C1 segment of cervical spinal cord (tissue), 14 donors: ENCODE measurements at regions not wholly inside any gene's neighbourhood (a gene's known extent, or its start where the extent isn't known, plus 50 kb on each side); places are given as distances from the start of the nearest gene placed in this dataset.

ENCODE experiments used
- DNase-seq, 14 donors: peaks; one replicate each; lab custom pipeline; 2025; lab: John Stamatoyannopoulos, UW

GRCh38 chr17:27391427-27391826, 64.8 kb upstream of the KSR1 start:
- no peak for DNase-seq

GRCh38 chr17:27396045-27396444, 60.2 kb upstream of the KSR1 start:
- no peak for DNase-seq

- no peak for DNase-seq
These were observed 59.3 kb upstream of the KSR1 start for GRCh38 chr17:27396941-27397340.

DNA sequence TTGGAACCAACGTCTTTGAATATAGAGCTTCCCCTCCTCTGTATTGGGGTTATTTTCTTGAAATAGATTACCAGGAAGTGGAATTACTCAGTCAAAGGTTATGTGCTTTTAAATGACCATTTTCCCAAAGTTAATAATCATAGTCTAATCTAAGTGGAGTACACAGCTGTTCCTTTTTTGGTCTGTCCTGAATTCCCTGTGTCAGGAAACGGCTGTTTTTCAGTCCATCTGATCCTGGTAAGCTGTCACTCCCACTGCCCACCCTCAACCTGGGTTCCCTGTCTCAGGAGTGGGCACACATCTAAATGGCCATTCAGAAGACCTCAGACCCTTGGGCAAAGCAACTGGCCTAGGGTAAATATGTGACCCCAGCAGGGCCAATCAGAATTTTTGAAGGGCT, 57.6 kb upstream of the KSR1 start:
- no peak for DNase-seq

DNA sequence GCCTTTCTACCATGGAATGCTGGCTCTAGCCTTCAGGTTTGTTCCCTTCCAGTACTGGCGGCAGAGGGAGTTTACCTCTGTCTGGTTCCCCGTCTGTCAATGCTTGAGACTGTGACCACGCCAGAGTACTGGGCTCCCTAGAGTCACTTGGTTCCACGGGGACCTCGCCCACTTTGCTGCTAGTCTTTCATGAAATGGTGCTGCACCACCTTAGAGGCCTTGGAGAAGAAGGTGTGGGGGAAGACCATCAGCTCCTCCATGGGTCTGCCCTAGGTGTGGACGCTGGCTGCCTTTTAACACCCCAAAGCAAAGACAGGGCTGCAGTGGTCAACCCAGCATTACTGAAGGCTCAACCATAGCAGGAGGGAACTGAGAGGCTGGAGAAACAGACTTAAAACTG, 55.3 kb upstream of the KSR1 start:
- DNase-seq: no peak

DNA sequence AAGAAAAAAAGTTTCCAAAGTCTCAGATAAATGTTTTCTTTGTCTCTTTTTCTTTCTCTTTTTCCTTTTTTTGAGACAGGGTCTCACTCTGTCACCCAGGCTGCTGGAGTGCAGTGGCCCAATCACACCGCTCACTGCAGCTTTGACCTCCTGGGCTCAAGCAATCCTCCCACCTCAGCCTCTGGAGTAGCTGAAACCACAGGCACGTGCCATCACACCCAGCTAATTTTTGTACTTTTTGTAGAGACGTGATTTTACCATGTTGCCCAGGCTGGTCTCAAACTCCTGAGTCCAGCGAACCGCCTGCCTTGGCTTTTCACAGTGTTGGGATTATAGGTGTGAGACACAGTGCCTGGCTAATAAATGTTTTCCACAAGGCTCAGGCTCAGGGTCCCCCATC, 53.3 kb upstream of the KSR1 start:
- DNase-seq: no peak

DNA sequence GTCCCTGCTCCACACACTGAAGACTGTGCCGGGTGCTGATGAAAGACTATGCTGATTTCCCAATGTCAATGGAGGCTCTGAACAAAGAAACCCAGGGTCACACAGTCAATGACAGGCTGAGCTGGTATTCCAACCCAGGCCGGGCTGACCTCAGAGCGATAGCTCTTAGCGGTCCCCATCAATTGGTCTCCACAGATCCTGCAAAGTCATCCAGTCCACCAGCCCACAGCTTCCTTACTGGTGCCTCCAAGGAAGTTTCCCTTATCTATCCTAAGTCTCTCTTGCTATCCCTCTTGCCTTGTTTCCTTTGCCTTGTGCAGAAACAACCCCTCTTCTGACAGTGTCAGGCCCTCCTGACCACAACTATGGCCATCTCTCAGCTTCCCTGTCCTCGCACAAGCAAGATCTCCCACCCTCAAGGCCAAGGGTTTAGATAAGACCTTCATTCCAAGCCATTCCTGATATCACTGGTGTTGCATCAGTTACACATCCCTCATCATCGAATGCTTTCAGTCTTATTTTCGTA, 52.7 kb upstream of the KSR1 start:
- no peak for DNase-seq

DNA sequence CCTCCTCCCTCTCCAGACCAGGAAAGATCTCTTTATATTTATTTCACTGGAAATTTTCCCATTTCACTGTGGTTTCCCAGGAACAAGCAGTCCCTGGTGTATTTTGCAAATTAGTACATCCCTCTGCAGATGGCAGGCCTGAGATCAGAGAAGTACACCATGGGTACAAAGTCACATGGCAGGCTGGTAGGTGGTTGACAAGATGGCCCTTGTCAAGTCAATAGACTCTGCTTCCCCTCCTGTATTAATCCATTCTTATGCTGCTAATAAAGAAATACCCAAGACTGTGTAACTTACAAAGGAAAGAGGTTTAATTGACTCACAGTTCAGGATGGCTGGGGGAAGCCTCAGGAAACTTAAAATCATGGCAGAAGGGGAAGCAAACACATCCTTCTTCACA, 51.6 kb upstream of the KSR1 start:
- DNase-seq: no peak
